NCI-H774 (cell line): ENCODE measurements at regions not wholly inside any gene's neighbourhood (a gene's known extent, or its start where the extent isn't known, plus 50 kb on each side); places are given as distances from the start of the nearest gene placed in this dataset.
"Not testable (repeated sequence)": the region's sequence is repeated elsewhere in the genome, so short reads cannot be mapped to it uniquely, and the experiment has no call there.

Experiments
- DNase-seq: peaks from one replicate; lab custom pipeline; 2025; lab: John Stamatoyannopoulos, UW

- not testable (repeated sequence) for DNase-seq
Observed at GRCh38 chr16:29294951-29295795, 111.3 kb downstream of the NPIPB11 start.

- not testable (repeated sequence) for DNase-seq
Observed at GRCh38 chr16:29294400-29294933, 112.0 kb downstream of the NPIPB11 start.

GRCh38 chr16:29293545-29293944, 113.0 kb downstream of the NPIPB11 start:
- DNase-seq: not testable (repeated sequence)

GRCh38 chr16:29292952-29293471, 113.5 kb downstream of the NPIPB11 start:
- DNase-seq: not testable (repeated sequence)

- not testable (repeated sequence) for DNase-seq
Observed at GRCh38 chr16:29291329-29292271, 114.9 kb downstream of the NPIPB11 start.

GRCh38 chr16:29290631-29291247, 115.8 kb downstream of the NPIPB11 start:
- peak; percentile 40 for DNase-seq

GRCh38 chr16:29289516-29290239, 116.8 kb downstream of the NPIPB11 start:
- not testable (repeated sequence) for DNase-seq

- not testable (repeated sequence) for DNase-seq
Observed at GRCh38 chr16:29288711-29289474, 117.6 kb downstream of the NPIPB11 start.

GRCh38 chr16:29287871-29288535, 118.5 kb downstream of the NPIPB11 start:
- DNase-seq: not testable (repeated sequence)

GRCh38 chr16:29287246-29287645, 119.3 kb downstream of the NPIPB11 start:
- not testable (repeated sequence) for DNase-seq

GRCh38 chr16:29286796-29287195, 119.7 kb downstream of the NPIPB11 start:
- DNase-seq: not testable (repeated sequence)

GRCh38 chr16:29286161-29286560, 120.3 kb downstream of the NPIPB11 start:
- DNase-seq: not testable (repeated sequence)

- DNase-seq: not testable (repeated sequence)
Observed at GRCh38 chr16:29285151-29285885, 121.2 kb downstream of the NPIPB11 start.

- not testable (repeated sequence) for DNase-seq
Observed at GRCh38 chr16:29284723-29285122, 121.8 kb downstream of the NPIPB11 start.

GRCh38 chr16:29284159-29284558, 122.4 kb downstream of the NPIPB11 start:
- not testable (repeated sequence) for DNase-seq

GRCh38 chr16:29278097-29278871, 128.2 kb downstream of the NPIPB11 start:
- DNase-seq: not testable (repeated sequence)

GRCh38 chr16:29276446-29276845, 130.1 kb downstream of the NPIPB11 start:
- not testable (repeated sequence) for DNase-seq
